ENCODE measurements at regions not wholly inside any gene's neighbourhood (a gene's known extent, or its start where the extent isn't known, plus 50 kb on each side); places are given as distances from the start of the nearest gene placed in this dataset.

DNA sequence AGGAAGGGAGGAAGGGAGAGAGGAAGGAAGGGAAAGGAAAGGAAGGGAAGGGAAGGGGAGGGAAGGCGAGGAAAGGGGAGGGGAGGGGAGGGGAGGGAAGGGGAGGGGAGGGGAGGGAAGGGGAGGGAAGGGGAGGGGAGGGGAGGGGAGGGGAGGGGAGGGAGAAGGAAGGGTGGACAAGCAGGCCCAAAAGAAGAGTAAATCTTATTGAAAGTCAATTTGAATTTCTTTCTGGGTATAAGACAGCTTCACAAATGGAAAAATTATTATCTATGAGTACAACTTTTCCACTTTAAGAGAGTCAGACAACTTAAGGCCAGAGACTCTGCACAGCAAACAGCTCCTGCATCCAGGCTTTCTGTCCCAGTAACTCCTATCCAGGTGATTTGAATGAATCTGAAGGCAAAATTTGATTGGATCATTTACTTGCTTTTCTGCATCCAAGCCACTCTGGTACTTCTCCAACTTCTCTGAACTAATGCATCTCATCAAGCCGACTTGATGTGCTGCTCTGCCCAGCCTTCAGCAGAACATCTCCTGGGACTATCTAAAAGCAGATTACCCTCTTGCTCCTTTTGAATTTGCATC, 363.4 kb upstream of the KIF2A start:
- TF ChIP-seq EP300 (IDR thresholded peaks at IDR 0.05) = no peak
- TF ChIP-seq, protein P1, sequence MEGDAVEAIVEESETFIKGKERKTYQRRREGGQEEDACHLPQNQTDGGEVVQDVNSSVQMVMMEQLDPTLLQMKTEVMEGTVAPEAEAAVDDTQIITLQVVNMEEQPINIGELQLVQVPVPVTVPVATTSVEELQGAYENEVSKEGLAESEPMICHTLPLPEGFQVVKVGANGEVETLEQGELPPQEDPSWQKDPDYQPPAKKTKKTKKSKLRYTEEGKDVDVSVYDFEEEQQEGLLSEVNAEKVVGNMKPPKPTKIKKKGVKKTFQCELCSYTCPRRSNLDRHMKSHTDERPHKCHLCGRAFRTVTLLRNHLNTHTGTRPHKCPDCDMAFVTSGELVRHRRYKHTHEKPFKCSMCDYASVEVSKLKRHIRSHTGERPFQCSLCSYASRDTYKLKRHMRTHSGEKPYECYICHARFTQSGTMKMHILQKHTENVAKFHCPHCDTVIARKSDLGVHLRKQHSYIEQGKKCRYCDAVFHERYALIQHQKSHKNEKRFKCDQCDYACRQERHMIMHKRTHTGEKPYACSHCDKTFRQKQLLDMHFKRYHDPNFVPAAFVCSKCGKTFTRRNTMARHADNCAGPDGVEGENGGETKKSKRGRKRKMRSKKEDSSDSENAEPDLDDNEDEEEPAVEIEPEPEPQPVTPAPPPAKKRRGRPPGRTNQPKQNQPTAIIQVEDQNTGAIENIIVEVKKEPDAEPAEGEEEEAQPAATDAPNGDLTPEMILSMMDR (IDR thresholded peaks at IDR 0.05) = no peak
